ENCODE measurements at regions not wholly inside any gene's neighbourhood (a gene's known extent, or its start where the extent isn't known, plus 50 kb on each side); places are given as distances from the start of the nearest gene placed in this dataset.

DNA sequence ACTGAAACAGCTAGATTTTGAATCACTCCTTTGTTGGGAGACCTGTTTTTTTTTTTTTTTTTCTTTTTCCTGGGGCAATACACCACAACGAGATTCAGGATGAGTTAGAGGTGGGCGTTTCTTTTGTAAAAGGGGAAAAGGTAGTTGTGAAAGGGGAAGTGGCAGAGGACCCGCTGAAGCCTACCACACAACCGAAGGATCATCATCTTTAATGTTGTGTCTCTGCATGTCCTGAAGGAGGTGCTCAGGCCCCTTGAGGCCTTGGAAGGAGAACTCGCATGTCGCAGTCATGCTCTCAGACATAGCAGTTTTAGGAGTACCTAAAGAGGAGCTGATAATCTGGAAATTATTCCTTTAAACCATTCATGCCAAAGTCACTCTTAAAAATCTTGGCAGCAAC lies 137.9 kb upstream of the LRIG1 start:
- Histone ChIP-seq H3K4me3 (ENCODE audit: severe bottlenecking) (no peak overlapping the region), H3K4me1 (ENCODE audit: insufficient read depth, poor library complexity, severe bottlenecking) (no peaks in the 10 kb centered on the region), H3K36me3 (ENCODE audit: low read depth) (no peaks in the 10 kb centered on the region), H3K27ac (ENCODE audit: poor library complexity, severe bottlenecking) (no peak overlapping the region), H3K27me3 (ENCODE audit: insufficient read depth, poor library complexity, severe bottlenecking) (no peaks in the 10 kb centered on the region), H3K9me3 (ENCODE audit: severe bottlenecking) (no peaks in the 10 kb centered on the region)
- ATAC-seq (ENCODE audit: low read depth) (no peak), DNase-seq (ENCODE audit: low spot score) (no peak)
- TF ChIP-seq, protein P1, sequence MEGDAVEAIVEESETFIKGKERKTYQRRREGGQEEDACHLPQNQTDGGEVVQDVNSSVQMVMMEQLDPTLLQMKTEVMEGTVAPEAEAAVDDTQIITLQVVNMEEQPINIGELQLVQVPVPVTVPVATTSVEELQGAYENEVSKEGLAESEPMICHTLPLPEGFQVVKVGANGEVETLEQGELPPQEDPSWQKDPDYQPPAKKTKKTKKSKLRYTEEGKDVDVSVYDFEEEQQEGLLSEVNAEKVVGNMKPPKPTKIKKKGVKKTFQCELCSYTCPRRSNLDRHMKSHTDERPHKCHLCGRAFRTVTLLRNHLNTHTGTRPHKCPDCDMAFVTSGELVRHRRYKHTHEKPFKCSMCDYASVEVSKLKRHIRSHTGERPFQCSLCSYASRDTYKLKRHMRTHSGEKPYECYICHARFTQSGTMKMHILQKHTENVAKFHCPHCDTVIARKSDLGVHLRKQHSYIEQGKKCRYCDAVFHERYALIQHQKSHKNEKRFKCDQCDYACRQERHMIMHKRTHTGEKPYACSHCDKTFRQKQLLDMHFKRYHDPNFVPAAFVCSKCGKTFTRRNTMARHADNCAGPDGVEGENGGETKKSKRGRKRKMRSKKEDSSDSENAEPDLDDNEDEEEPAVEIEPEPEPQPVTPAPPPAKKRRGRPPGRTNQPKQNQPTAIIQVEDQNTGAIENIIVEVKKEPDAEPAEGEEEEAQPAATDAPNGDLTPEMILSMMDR (IDR thresholded peaks at IDR 0.05; ENCODE audit: poor library complexity, severe bottlenecking), result no peak

GRCh38 chr3:66639809-66640356 lies 139.1 kb upstream of the LRIG1 start:
- Histone ChIP-seq H3K4me1 (ENCODE audit: insufficient read depth, poor library complexity, severe bottlenecking) (no peaks in the 10 kb centered on the region), H3K27me3 (ENCODE audit: insufficient read depth, poor library complexity, severe bottlenecking) (no peaks in the 10 kb centered on the region), H3K4me3 (ENCODE audit: severe bottlenecking) (no peak overlapping the region), H3K9me3 (ENCODE audit: severe bottlenecking) (no peaks in the 10 kb centered on the region), H3K27ac (ENCODE audit: poor library complexity, severe bottlenecking) (no peak overlapping the region), H3K36me3 (ENCODE audit: low read depth) (no peaks in the 10 kb centered on the region)
- ATAC-seq (ENCODE audit: low read depth), result no peak
- TF ChIP-seq, protein P1 (IDR thresholded peaks at IDR 0.05; ENCODE audit: poor library complexity, severe bottlenecking), result no peak
- no peak for DNase-seq (ENCODE audit: low spot score)

DNA sequence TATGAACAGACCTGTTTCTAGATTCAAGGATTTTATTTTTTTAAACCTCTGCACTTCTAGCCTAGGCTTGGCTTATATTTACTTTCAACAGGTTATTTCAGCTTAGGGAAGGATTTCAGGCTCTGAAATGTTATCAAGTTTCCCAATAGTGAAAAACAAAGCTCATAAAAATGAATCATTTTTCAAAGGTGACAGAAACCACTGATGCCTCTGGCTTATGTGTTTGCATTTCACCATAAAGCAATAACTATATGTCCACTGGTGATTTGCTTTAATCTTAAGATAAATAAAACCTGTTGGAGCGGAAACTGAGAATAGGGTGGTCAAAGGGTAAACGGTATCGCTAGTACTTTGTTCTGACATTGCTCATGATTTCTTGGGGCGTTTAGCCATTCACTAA lies 141.2 kb upstream of the LRIG1 start:
- Histone ChIP-seq H3K4me3 (ENCODE audit: severe bottlenecking) (no peak overlapping the region), H3K27me3 (ENCODE audit: insufficient read depth, poor library complexity, severe bottlenecking) (no peaks in the 10 kb centered on the region), H3K4me1 (ENCODE audit: insufficient read depth, poor library complexity, severe bottlenecking) (no peaks in the 10 kb centered on the region), H3K36me3 (ENCODE audit: low read depth) (no peaks in the 10 kb centered on the region), H3K9me3 (ENCODE audit: severe bottlenecking) (no peaks in the 10 kb centered on the region), H3K27ac (ENCODE audit: poor library complexity, severe bottlenecking) (no peak overlapping the region)
- DNase-seq (ENCODE audit: low spot score) (no peak), ATAC-seq (ENCODE audit: low read depth) (peak; percentile 74; the same call in 2 of the 3 replicates)
- TF ChIP-seq, protein P1 (IDR thresholded peaks at IDR 0.05; ENCODE audit: poor library complexity, severe bottlenecking), result no peak

DNA sequence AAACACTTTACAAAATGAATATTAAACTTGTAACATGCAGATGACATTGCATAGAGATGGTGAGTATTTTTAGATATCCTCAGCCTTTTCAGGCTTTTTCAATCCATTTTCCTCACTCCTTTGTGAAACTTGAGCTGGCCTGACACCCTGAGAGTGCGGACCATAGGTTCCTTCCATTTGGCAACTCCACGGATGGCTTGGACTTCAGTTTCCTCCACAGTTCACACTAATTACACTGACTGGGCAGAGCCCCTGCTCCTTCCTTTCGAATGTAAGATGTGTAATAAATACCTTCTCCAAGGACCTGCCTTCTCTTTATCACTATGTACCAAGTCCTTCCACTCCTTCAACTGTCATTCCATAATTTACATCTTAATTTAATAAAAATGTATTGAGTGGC lies 141.7 kb upstream of the LRIG1 start:
- DNase-seq (ENCODE audit: low spot score) (no peak), ATAC-seq (ENCODE audit: low read depth) (no peak; the same call in 2 of the 3 replicates)
- H3K9me3 ChIP-seq (ENCODE audit: severe bottlenecking), result no peaks in the 10 kb centered on the region

GRCh38 chr3:66644549-66644948 lies 143.7 kb upstream of the LRIG1 start:
- Histone ChIP-seq H3K4me3 (ENCODE audit: severe bottlenecking) (no peak overlapping the region), H3K36me3 (ENCODE audit: low read depth) (no peaks in the 10 kb centered on the region), H3K27ac (ENCODE audit: poor library complexity, severe bottlenecking) (no peak overlapping the region), H3K4me1 (ENCODE audit: insufficient read depth, poor library complexity, severe bottlenecking) (no peaks in the 10 kb centered on the region), H3K27me3 (ENCODE audit: insufficient read depth, poor library complexity, severe bottlenecking) (no peaks in the 10 kb centered on the region), H3K9me3 (ENCODE audit: severe bottlenecking) (no peaks in the 10 kb centered on the region)
- TF ChIP-seq, protein P1 (IDR thresholded peaks at IDR 0.05; ENCODE audit: poor library complexity, severe bottlenecking), result no peak
- no peak for ATAC-seq (ENCODE audit: low read depth)
- DNase-seq (ENCODE audit: low spot score), result no peak

More for the DNA sequence above, 141.7 kb upstream of the LRIG1 start:
- H3K4me3 ChIP-seq (ENCODE audit: severe bottlenecking), result no peak overlapping the region
- TF ChIP-seq, protein P1 (IDR thresholded peaks at IDR 0.05; ENCODE audit: poor library complexity, severe bottlenecking), result no peak
- no peaks in the 10 kb centered on the region for H3K36me3 ChIP-seq (ENCODE audit: low read depth)
- H3K27me3 ChIP-seq (ENCODE audit: insufficient read depth, poor library complexity, severe bottlenecking), result no peaks in the 10 kb centered on the region
- H3K27ac ChIP-seq (ENCODE audit: poor library complexity, severe bottlenecking), result no peak overlapping the region
- no peaks in the 10 kb centered on the region for H3K4me1 ChIP-seq (ENCODE audit: insufficient read depth, poor library complexity, severe bottlenecking)
